ENCODE measurements at regions not wholly inside any gene's neighbourhood (a gene's known extent, or its start where the extent isn't known, plus 50 kb on each side); places are given as distances from the start of the nearest gene placed in this dataset.
"Not testable (repeated sequence)": the region's sequence is repeated elsewhere in the genome, so short reads cannot be mapped to it uniquely, and the experiment has no call there.

DNA sequence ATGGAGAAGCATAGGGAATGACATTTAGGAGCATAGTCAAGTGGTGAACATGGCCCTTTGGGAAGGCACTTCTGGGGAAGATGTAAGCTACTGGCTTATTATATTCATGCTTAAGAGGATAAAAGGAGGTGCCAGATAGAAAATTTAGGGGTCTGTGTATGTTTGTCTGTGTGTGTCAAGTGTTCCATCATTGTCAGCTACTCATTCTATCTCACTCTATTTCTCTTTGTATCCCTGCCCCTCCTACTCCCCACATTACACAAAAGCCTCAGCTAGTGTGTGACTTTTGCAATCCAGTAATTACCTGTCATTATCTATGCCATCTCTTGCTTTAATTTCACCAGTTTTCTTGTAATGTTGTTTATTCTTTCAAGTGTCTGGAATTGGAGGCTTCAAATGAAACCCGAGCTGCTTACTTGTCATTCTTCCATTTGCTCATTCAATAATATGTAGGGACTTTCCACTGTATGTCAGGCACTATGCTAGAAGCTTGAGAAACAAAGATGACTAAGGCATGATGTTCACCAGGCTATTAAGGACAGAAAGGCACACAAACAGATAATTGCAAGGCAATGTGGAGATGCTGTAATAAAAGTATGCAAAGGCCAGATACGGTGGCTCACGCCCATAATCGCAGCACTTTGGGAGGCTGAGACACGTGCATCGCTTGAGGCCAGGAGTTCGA, 229.8 kb upstream of the TEX13C start:
- no peak overlapping the region for H3K27ac ChIP-seq
- DNase-seq (ENCODE audit: low read depth, low spot score): no peak

DNA sequence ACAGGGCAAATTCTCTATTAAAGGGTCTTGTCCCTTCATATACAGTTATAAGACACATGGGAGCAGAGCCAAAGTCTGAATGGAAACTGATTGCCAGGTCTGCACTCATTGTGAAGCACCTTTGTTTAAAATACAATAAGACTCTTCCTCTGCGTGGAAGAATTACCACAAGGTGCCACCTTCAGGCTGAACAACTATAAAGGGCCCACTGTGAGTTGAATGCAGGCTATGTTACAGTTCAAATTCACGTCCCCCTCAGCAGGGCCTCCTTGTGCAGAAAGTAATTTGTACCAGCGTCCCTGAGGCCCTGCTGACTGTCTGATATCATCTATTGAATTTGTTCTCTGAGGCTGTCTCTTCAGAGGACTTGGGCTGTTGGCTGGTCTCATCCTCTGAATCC, 225.8 kb upstream of the TEX13C start:
- no peak overlapping the region for H3K27ac ChIP-seq
- no peak for DNase-seq (ENCODE audit: low read depth, low spot score)

DNA sequence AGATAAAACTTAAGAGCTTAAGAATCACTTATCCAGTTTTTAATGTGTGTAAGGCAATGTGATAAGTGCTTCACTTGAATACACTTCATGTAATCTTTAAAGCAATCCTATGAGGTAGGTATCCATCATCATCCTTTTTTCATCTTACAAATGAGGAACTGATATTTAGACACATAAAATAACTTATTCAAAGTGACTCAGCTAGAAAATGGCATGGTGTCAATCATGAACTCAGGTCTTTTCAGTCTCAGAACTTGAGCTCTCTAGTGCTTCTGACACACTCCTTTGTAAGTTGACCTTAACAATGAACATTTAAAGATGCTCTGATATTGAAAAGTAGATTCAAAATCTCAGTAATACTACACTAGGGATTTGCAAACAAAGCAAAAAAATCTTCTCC, 224.8 kb upstream of the TEX13C start:
- DNase-seq (ENCODE audit: low read depth, low spot score): no peak
- H3K27ac ChIP-seq: no peak overlapping the region

DNA sequence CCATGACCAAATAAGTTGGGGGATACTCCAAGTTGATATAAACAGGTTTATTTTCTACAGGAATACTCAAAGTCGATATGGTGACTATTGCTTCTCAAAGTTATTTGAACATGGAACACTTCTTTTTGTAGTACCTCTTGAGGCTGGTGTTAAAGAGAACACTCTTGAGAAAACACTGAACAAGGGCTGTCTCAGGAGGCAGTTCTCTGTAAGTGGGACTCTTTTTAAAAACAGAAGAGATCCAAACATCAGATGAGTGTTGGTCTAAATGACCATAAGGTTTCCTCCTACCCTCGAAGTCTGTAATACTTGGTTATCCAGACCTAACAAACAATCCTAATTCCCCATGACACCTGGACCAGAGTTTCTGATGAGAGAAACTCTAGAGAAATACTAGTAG, 223.2 kb upstream of the TEX13C start:
- DNase-seq (ENCODE audit: low read depth, low spot score): no peak
- no peak overlapping the region for H3K27ac ChIP-seq

DNA sequence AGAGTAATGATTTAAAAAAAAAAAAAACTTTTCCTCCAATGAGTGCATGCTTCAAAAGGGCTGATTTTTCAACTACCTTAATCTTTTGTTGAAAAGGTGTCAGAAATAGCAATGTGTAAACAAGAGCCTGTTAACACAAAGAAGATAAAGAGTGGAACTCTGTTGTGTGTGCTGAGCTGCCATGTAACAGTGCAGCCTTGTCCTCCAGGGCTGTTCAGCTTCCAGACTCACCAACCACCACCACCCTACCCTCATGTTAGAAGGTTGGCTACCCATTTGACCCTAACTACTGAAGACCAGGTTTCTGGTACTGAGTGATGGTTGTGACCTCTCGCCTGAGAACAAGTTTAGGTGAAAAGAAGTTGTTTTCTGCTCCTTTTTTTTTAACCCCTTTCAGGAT, 222.8 kb upstream of the TEX13C start:
- H3K27ac ChIP-seq: no peak overlapping the region
- DNase-seq (ENCODE audit: low read depth, low spot score): no peak

DNA sequence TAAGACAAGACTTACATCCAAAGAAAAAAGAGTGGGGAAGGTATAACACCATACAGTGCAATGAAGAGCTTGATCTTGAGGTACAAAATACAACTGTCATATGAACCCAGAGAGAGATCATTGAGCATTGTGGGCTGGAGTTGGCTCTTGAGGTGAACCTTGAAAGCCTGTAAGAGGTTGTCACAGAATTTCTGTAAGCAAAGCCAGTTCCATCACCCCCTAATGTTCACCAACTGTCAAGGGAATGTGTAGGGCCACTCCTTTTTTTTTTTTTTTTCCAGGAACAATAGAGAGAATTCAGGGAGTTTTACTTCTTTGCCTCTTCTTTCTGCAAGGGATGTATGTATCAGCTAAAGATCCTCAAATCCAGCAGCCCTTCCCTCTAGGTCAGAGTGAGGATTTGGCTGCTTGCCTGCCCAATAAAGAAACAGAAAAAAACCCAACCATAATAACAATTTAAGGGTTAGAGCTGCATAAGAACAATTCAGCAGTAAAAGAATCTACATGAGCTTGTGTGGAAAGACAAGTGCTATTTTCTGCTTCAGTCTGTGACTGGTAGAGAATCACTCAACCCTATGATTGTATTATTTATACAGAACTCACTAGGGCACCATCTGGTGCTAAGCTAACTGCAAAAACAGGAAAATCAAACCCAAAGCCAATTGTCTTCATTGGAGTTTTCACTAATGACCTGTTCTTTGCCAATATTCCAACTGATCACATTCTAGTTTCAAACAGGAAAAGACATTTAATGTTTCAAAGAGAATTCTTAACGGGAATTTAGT, 217.5 kb upstream of the TEX13C start:
- DNase-seq (ENCODE audit: low read depth, low spot score): no peak

DNA sequence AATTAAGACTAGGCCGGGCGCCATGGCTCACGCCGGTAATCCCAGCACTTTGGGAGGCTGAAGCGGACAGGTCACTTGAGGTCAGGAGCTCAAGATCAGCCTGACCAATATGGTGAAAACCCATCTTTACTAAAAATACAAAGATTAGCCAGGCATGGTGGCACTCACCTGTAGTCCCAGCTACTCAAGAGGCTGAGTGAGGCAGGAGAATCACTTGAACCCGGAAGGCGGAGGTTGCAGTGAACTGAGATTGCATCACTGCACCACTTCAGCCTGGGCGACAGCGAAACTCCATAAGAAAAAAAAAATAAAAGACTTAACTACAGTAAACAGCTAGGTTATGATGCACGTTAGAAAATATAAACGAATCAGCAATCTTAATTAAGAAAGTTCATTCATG, 216.0 kb upstream of the TEX13C start:
- DNase-seq (ENCODE audit: low read depth, low spot score): no peak

More for the DNA sequence above, 217.5 kb upstream of the TEX13C start:
- no peak overlapping the region for H3K27ac ChIP-seq

DNA sequence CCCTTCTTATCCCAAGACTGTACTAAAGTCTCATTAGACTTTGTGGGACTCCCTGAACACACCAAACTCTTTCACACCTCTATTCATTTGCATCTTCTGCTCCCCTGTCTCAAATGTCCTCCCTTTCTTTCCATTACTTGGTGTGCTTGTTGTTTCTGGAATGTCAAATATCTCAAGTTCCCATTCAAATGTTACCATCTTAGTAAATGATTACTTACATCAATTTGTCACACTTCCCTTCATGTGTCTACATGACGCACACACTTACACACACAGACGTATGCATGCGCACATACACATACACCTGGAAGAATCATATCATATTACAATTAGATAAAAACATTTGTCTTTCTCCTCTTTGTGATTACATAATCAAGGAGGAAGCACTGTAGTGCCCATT, 210.8 kb upstream of the TEX13C start:
- H3K27ac ChIP-seq: no peak overlapping the region
- DNase-seq (ENCODE audit: low read depth, low spot score): no peak

More for the DNA sequence above, 216.0 kb upstream of the TEX13C start:
- H3K27ac ChIP-seq: no peak overlapping the region

DNA sequence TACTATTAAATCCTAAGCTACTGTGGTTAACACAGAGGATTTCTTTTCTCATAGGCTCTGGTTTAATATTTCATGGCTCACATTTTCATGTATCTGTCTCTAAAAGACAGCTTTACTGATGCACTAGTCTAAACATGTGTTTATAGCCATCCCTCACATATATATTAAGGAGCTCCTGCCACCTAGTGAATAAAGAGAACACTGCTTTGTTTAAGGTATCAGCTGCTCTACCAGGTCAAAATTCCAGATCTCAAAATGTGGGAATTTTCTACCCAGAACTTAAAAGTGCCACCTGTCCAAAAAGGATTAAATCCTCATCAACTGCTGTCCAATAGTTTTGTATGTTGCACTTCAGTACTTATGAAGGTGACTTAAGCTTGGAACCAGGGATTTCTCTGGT, 188.5 kb upstream of the TEX13C start:
- H3K27ac ChIP-seq: no peak overlapping the region
- no peak for DNase-seq (ENCODE audit: low read depth, low spot score)

DNA sequence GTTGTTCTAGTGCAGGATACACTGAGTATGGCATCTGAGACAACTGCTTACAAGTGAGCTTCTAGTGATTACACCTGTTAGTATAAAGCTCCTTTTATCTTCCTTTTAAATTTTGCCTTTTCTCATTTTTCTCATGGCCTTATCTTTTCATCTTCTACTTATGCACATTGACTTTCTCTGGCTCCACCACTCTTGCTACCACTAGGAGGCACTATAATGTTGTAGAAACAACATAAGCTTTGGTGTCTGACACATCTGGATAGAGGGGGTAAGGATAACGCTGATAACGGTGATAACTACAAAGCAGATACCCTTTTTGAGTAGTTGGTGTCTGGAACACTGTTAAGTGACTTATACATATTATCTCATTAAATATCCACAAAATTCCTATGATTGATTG, 187.4 kb upstream of the TEX13C start:
- no peak overlapping the region for H3K27ac ChIP-seq
- no peak for DNase-seq (ENCODE audit: low read depth, low spot score)

DNA sequence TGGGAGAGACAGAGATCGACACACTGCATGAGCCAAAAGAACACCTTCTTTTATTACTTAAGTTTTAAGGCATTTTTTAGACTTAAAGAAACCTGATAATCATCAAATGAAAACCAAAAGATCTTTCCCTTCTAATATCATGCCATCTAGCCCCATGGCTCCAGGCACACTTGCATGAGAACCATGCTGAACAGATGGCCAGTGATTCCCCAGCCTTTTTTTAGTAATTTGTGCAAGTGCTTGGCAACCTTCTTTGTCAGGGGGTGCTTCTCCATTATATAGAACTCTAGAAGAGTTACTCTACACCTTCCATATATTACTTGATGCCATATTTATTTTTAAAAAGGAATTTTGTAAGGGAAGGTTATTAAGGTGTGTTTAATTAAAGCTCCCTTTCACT, 182.2 kb upstream of the TEX13C start:
- no peak overlapping the region for H3K27ac ChIP-seq
- DNase-seq (ENCODE audit: low read depth, low spot score): no peak

DNA sequence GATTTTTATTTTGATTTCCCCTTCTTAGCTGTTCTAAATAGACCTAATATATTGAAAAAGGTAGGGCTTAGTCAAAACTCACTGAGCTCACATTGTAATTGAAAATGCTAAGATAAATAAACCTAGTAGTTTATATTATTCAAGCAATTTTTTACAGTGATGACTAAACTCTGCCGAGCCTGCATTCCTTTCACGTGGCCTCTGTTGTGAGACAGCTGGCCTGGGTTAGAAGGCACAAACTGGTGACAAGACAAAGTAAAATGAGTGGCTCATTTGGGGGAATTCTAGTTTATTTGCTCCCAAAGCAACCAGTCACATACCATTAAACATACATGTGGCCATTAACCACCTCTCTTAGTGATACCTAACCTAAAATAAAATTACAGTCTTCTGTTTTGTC, 169.4 kb upstream of the TEX13C start:
- no peak overlapping the region for H3K27ac ChIP-seq
- no peak for DNase-seq (ENCODE audit: low read depth, low spot score)

DNA sequence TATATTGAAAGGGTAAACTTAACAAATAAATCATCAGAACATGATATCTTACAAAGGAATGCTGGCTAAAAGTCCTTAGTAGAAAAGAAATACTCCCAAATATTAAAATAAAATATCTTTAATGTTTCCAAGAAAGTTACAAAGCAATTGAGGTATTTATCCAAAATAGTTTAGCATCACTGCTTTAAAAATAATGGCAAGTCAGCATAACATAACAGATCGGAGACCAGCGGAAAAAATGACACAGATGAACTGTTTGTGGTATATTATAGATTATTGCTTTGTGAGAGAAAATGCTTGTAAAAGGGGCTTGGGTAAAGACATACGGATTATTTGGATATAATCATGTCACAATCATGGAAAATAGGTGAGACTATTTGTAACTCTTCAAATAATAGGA, 168.5 kb upstream of the TEX13C start:
- DNase-seq (ENCODE audit: low read depth, low spot score): no peak
- H3K27ac ChIP-seq: no peak overlapping the region

DNA sequence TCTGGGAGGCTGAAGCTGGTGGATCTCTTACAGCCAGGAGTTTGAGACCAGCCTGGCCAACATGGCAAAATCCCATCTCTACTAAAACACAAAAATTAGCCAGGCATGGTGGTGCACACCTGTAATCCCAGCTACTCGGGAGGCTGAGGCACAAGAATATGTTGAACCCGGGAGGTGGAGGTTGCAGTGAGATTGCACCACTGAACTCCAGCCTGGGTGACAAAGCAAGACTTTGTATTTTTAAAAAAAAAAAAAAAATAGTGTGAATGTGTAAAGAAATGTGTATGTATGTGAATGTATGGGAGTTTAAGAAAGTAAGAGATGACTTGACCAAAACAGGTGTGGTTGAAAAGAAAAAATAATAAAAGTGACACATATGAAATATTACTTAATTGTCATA, 167.7 kb upstream of the TEX13C start:
- no peak overlapping the region for H3K27ac ChIP-seq
- no peak for DNase-seq (ENCODE audit: low read depth, low spot score)

DNA sequence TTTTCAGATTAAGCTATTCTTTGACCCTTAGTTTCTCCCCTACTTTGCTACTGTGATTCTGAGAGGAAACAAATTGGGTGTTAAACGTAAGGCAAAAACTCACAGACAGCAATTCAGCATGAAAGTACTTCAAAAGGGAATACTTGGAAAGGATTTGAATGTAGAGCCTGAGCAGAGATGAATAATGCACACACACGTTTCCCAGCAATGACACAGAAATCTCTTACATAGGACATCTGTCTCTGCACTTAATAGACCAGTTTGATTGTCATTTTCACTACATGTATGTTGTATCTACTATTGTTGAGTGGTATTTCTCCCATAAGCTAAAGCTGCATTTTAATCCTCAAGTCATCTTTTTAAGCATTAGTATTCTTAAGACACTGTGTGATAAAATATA, 166.1 kb upstream of the TEX13C start:
- no peak for DNase-seq (ENCODE audit: low read depth, low spot score)

DNA sequence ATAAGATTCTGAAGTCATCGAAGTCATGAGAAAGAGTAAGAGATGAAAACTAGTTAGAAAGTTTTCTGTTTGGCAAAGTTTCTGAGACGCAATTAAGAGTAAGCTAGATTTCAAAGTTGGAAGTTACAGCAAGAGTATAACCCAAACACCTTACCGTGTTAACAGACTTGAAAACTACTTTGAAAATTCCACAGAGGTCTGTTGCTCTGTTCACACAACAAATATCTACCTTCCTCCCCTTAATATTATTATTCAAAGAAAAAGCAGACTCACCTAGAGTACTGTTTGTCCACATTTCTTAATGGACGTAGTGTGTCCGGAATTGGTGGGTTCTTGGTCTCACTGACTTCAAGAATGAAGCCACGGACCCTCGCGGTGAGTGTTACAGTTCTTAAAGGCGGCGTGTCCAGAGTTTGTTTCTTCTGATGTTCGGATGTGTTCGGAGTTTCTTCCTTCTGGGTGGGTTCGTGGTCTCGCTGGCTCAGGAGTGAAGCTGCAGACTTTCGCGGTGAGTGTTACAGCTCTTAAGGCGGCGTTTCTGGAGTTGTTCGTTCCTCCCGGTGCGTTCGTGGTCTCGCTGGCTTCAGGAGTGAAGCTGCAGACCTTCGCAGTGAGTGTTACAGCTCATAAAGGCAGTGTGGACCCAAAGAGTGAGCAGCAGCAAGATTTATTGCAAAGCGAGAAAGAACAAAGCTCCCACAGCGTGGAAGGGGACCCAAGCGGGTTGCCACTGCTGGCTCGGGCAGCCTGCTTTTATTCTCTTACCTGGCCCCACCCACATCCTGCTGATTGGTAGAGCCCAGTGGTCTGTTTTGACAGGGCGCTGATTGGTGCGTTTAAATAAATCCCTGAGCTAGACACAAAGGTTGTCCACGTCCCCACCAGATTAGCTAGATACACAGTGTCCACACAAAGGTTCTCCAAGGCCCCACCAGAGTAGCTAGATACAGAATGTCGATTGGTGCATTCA, 165.1 kb upstream of the TEX13C start:
- DNase-seq (ENCODE audit: low read depth, low spot score); H3K27ac ChIP-seq: not testable (repeated sequence)

More for the DNA sequence above, 166.1 kb upstream of the TEX13C start:
- H3K27ac ChIP-seq: no peak overlapping the region

DNA sequence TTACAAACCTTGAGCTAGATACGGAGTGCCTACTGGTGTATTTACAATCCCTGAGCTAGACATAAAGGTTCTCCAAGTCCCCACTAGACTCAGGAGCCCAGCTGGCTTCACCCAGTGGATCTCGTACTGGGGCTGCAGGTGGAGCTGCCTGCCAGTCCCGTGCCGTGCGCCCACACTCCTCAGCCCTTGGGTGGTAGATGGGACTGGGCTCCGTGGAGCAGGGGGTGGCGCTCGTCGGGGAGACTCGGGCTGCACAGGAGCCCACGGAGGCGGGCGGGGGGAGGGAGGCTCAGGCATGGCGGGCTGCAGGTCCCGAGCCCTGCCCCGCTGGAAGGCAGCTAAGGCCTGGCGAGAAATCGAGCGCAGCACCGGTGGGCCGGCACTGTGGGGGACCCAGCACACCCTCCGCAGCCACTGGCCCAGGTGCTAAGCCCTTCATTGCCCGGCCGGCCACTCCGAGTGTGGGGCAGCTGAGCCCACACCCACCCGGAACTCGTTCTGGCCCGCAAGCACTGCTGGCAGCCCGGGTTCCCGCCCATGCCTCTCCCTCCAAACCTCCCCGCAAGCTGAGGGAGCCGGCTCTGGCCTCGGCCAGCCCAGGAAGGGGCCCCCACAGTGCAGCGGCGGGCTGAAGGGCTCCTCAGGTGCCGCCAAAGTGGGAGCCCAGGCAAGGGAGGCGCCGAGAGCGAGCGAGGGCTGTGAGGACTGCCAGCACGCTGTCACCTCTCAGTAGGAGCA, 164.2 kb upstream of the TEX13C start:
- not testable (repeated sequence) for H3K27ac ChIP-seq; DNase-seq (ENCODE audit: low read depth, low spot score)

DNA sequence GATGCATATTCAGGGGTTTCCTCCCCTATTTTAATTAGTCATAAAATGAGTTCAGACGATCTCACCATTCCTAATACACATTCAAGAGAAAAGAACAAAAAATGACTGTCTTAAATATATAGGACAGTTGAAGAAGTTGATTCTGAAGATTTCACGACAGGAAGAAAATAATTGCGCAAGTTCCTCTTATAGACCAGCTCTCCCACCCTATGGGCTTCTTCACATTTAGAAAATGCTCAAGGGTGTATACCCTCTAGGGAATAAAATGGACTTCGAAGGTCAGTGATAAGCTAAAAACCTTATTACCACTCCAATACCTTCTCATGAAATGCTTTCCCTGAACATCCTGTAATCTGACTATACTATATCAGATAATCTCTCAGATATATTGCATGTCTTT, 149.2 kb upstream of the TEX13C start:
- no peak for DNase-seq (ENCODE audit: low read depth, low spot score)
- H3K27ac ChIP-seq: no peak overlapping the region

DNA sequence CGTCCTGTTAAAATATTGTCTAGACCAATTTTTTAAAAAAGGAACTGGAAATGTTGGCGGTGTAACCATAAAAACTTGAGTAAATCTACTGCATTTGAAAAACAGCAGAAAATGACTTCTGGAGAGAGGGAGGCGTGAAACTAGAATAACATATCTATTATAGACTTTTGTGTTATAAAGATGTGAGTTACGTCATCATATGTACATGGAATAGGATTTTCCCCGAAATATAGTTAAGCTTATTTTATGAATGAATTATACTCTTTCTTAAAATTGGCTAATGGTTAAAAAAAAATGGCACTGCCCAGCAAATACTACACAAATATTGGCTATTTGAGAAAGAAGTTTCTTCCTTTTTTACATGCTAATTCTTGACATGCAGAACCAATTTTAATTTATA, 147.1 kb upstream of the TEX13C start:
- H3K27ac ChIP-seq: no peak overlapping the region
- DNase-seq (ENCODE audit: low read depth, low spot score): no peak

DNA sequence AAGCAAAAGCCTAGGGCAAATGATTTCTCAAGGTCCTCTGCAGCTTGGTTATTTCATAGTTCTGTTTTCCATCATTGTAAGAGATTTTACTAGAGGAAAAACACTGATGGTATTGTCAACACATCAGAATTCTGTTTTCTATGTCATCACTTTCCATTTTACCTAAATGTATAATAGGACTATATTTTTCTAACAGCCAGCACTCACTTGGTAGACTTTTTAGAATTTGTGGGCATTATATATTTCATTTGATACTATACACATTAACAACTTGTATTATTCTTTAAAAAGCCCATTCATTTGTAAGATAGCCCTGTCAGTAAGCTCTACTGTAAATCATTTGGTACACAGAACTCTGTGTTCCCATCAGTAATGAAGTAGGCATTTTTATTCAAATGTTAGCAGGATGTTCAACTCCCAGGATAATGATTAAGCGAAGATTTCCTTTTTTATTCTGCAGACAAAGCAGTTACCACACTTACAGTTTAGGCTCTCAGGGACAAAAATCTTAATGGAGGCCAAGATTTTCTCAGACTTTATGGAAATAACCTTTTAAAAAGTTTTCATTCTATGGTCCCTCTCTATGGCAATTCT, 143.6 kb upstream of the TEX13C start:
- H3K27ac ChIP-seq: no peak overlapping the region
- no peak for DNase-seq (ENCODE audit: low read depth, low spot score)
